ENCODE measurements at regions not wholly inside any gene's neighbourhood (a gene's known extent, or its start where the extent isn't known, plus 50 kb on each side); places are given as distances from the start of the nearest gene placed in this dataset.

- ATAC-seq (ENCODE audit: low FRiP score in 2 of 2), result no peak
- H3K9me3 ChIP-seq, result no peaks in the 10 kb centered on the region
- 54 to 66% methylated on average over 4 of the region's 4 CpGs for WGBS, 2 donors
- DNase-seq, result no peak
- peak overlapping the region in 1 of 4 donors; percentile 27 for H3K27ac ChIP-seq
- H3K4me1 ChIP-seq, result peaks cover 10 to 28% (median 23%) of the 10 kb centered on the region in 4 donors
- no peaks in the 10 kb centered on the region for H3K27me3 ChIP-seq
- H3K4me3 ChIP-seq, result no peak overlapping the region
- TF ChIP-seq CTCF (IDR thresholded peaks at IDR 0.05), result no peak
- no peak for TF ChIP-seq EP300 (IDR thresholded peaks at IDR 0.05)
- TF ChIP-seq POLR2A (IDR thresholded peaks at IDR 0.05), result no peak
- TF ChIP-seq POLR2AphosphoS5 (IDR thresholded peaks at IDR 0.05), result no peak
- H3K36me3 ChIP-seq, result no peaks in the 10 kb centered on the region
These were observed 142.0 kb downstream of the ZNF608 start for GRCh38 chr5:124604419-124604818.

- no peak overlapping the region for H3K27ac ChIP-seq
- H3K36me3 ChIP-seq, result no peaks in the 10 kb centered on the region
- WGBS, 2 donors, result 97 to 100% methylated on average over 1 of the region's 1 CpG
- peaks cover 15 to 38% (median 28%) of the 10 kb centered on the region in 4 donors for H3K4me1 ChIP-seq
- no peak overlapping the region for H3K4me3 ChIP-seq
- H3K9me3 ChIP-seq, result no peaks in the 10 kb centered on the region
- ATAC-seq (ENCODE audit: low FRiP score in 2 of 2) (no peak), DNase-seq (no peak)
- TF ChIP-seq EP300 (IDR thresholded peaks at IDR 0.05) (no peak), POLR2A (IDR thresholded peaks at IDR 0.05) (no peak), POLR2AphosphoS5 (IDR thresholded peaks at IDR 0.05) (no peak), CTCF (IDR thresholded peaks at IDR 0.05) (no peak)
- no peaks in the 10 kb centered on the region for H3K27me3 ChIP-seq
These were observed 143.4 kb downstream of the ZNF608 start for GRCh38 chr5:124602925-124603650.

GRCh38 chr5:124599028-124599973 lies 147.1 kb downstream of the ZNF608 start:
- ATAC-seq (ENCODE audit: low FRiP score in 2 of 2) (peak; percentile 43 to 87), DNase-seq (peak in 1 of 2 donors; percentile 57)
- H3K9me3 ChIP-seq, result no peaks in the 10 kb centered on the region
- no peak overlapping the region for H3K4me3 ChIP-seq
- H3K4me1 ChIP-seq, result peaks cover 14 to 26% (median 20%) of the 10 kb centered on the region in 4 donors
- no peaks in the 10 kb centered on the region for H3K36me3 ChIP-seq
- H3K27me3 ChIP-seq, result no peaks in the 10 kb centered on the region
- TF ChIP-seq EP300 (IDR thresholded peaks at IDR 0.05) (no peak), POLR2A (IDR thresholded peaks at IDR 0.05) (no peak)
- 15 to 23% methylated on average over 10 of the region's 10 CpGs for WGBS, 2 donors
- H3K27ac ChIP-seq, result peak overlapping the region; percentile 9 to 63 (median 34)

- Histone ChIP-seq H3K27me3 (no peaks in the 10 kb centered on the region), H3K27ac (peak overlapping the region in 1 of 4 donors; percentile 30), H3K9me3 (no peaks in the 10 kb centered on the region), H3K36me3 (no peaks in the 10 kb centered on the region), H3K4me3 (no peak overlapping the region), H3K4me1 (peaks cover 14 to 21% (median 18%) of the 10 kb centered on the region in 4 donors)
- ATAC-seq (ENCODE audit: low FRiP score in 2 of 2) (no peak), DNase-seq (no peak)
- WGBS, 2 donors, result 36 to 65% methylated on average over 5 of the region's 5 CpGs
- TF ChIP-seq POLR2AphosphoS5 (IDR thresholded peaks at IDR 0.05) (no peak), EP300 (IDR thresholded peaks at IDR 0.05) (no peak), POLR2A (IDR thresholded peaks at IDR 0.05) (no peak), CTCF (IDR thresholded peaks at IDR 0.05) (no peak)
These were observed 149.6 kb downstream of the ZNF608 start for GRCh38 chr5:124596595-124597421.
